AG04449 (cell line): ENCODE measurements at regions not wholly inside any gene's neighbourhood (a gene's known extent, or its start where the extent isn't known, plus 50 kb on each side); places are given as distances from the start of the nearest gene placed in this dataset.

Experiments used
- CTCF ChIA-PET: fragments of 350-600 bp; formaldehyde crosslinking; extraction: SDS; loops from one replicate; lab custom pipeline; 2021; ENCODE audit warnings: antibody characterized with exemption; lab: Yijun Ruan, JAX
- POLR2A ChIA-PET: fragments of 400-600, 350-600 bp; formaldehyde crosslinking; extraction: SDS; loops from one replicate; lab custom pipeline; 2020; ENCODE audit warnings: antibody characterized with exemption, inconsistent platforms; lab: Yijun Ruan, JAX
- DNase-seq: peaks from one replicate; pipeline ENCODE4 v3.0.0-alpha.2; 2010; ENCODE audit warnings: low read depth, low spot score
- H3K4me3 ChIP-seq: 2 replicates; pipeline ENCODE4 v1.5.1; 2011; ENCODE audit warnings: low read depth, mild to moderate bottlenecking, control low read depth, low read length
- TF ChIP-seq, protein P1 (sequence below): IDR thresholded peaks from one replicate; pipeline ENCODE4 v1.5.1; 2011; ENCODE audit warnings: mild to moderate bottlenecking, moderate library complexity, low read length, control low read depth, inconsistent platforms; ENCODE audit not compliant: insufficient read depth; ENCODE audit errors: missing control alignments

DNA sequence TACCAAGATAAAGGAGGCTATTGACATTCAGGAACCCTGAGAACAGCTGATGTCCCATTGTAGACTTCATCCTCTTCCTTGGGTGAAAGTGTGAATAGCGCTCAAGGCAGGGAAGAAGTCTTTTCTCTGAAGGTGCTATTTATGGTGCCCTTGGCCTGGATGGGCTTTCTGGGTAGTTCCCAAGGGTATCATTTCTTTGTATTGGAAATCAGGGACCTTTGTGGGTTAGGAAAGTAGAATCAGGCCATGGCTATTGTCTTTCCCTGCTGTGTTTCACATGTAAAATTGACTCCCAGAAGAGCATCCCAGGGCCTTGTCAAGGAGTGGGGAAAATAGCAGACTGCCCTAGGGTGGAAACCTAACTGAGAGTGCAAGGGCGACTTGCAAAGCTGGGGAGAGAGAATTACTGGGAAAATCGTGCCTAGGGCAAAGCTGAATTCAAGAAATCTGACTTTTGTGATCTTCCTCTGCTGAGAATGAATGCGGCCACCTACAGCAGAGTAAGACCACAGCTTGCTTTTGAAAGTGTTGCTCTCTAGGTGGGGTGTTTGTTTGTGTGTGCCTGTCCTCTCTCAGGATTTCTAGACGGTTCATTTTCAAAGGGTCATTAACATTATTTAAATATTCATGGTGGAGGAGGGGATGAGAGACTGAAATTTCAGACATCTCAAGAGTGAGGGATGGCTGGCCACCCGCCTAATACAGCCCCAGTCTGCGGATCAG, 160.6 kb downstream of the C9orf152 start:
- TF ChIP-seq, protein P1, sequence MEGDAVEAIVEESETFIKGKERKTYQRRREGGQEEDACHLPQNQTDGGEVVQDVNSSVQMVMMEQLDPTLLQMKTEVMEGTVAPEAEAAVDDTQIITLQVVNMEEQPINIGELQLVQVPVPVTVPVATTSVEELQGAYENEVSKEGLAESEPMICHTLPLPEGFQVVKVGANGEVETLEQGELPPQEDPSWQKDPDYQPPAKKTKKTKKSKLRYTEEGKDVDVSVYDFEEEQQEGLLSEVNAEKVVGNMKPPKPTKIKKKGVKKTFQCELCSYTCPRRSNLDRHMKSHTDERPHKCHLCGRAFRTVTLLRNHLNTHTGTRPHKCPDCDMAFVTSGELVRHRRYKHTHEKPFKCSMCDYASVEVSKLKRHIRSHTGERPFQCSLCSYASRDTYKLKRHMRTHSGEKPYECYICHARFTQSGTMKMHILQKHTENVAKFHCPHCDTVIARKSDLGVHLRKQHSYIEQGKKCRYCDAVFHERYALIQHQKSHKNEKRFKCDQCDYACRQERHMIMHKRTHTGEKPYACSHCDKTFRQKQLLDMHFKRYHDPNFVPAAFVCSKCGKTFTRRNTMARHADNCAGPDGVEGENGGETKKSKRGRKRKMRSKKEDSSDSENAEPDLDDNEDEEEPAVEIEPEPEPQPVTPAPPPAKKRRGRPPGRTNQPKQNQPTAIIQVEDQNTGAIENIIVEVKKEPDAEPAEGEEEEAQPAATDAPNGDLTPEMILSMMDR, result no peak
- ChIA-PET POLR2A (interaction anchor here (0.7 kb wide), 1 partner anchor 16 kb away, joined by 3 read pairs; no protein-coding TSS in a partner anchor), CTCF (no interaction called here)
- no peak overlapping the region; the same call in 1 of the 2 replicates for H3K4me3 ChIP-seq
- no peak for DNase-seq

DNA sequence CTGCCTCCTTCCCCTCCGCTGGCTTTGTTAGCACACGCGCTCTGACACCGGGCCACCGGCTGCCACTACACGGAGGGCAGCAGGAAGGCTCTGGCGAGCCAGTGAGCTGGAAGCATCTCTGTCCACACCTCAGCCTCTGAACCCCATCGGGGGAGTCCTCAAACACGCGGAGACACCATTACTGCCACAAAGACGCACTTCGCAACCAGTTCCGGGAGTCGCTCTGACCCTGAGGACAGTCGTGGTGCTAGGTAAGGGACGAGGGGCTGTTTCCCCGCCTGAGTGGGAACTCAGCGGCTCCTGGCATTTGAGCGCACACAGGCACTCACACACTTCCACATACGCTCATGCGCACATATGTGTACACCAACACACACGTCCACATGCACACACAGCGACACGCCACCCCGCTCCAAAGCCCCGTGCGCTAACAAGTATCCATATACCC, 160.0 kb downstream of the C9orf152 start:
- ChIA-PET POLR2A (interaction anchor here (0.7 to 2.1 kb wide), 3 partner anchors 16 to 21 kb away, joined by 3 to 8 read pairs (median 4); no protein-coding TSS in a partner anchor), CTCF (no interaction called here)
- no peak for DNase-seq
- peak overlapping the region; percentile 95 for H3K4me3 ChIP-seq
- TF ChIP-seq, protein P1, result no peak

- TF ChIP-seq, protein P1, result no peak
- POLR2A ChIA-PET, result interaction anchor here (0.7 to 2.1 kb wide), 5 partner anchors 17 to 73 kb away, joined by 3 to 8 read pairs (median 4); no protein-coding TSS in a partner anchor
- H3K4me3 ChIP-seq, result peak overlapping the region; percentile 95
- DNase-seq, result no peak
- CTCF ChIA-PET, result interaction anchor here (1.7 to 1.9 kb wide), 2 partner anchors 142 to 145 kb away, joined by 4 to 9 read pairs; no protein-coding TSS in a partner anchor
Observed at GRCh38 chr9:110048403-110048975, 159.5 kb downstream of the C9orf152 start.

- TF ChIP-seq, protein P1, result no peak
- no peak for DNase-seq
- H3K4me3 ChIP-seq, result peak overlapping the region; percentile 95
- ChIA-PET POLR2A (interaction anchor here (0.8 to 2.1 kb wide), 5 partner anchors 20 to 207 kb away, joined by 3 to 8 read pairs (median 3); partner anchors contain the start of gene TXN), CTCF (interaction anchor here (0.6 to 1.9 kb wide), 8 partner anchors 12 to 150 kb away, joined by 3 to 9 read pairs (median 4); no protein-coding TSS in a partner anchor)
Observed at GRCh38 chr9:110048976-110049698, 158.8 kb downstream of the C9orf152 start.

- POLR2A ChIA-PET, result interaction anchor here (0.6 to 2.1 kb wide), 7 partner anchors 20 to 207 kb away, joined by 3 to 8 read pairs (median 3); partner anchors contain the start of gene TXN
- H3K4me3 ChIP-seq, result peak overlapping the region; percentile 95
- no peak for DNase-seq
- CTCF ChIA-PET, result interaction anchor here (0.6 to 1.9 kb wide), 7 partner anchors 12 to 148 kb away, joined by 3 to 9 read pairs (median 4); no protein-coding TSS in a partner anchor
- TF ChIP-seq, protein P1, result no peak
Observed at GRCh38 chr9:110049699-110050450, 158.1 kb downstream of the C9orf152 start.
